ENCODE measurements at regions not wholly inside any gene's neighbourhood (a gene's known extent, or its start where the extent isn't known, plus 50 kb on each side); places are given as distances from the start of the nearest gene placed in this dataset.

DNA sequence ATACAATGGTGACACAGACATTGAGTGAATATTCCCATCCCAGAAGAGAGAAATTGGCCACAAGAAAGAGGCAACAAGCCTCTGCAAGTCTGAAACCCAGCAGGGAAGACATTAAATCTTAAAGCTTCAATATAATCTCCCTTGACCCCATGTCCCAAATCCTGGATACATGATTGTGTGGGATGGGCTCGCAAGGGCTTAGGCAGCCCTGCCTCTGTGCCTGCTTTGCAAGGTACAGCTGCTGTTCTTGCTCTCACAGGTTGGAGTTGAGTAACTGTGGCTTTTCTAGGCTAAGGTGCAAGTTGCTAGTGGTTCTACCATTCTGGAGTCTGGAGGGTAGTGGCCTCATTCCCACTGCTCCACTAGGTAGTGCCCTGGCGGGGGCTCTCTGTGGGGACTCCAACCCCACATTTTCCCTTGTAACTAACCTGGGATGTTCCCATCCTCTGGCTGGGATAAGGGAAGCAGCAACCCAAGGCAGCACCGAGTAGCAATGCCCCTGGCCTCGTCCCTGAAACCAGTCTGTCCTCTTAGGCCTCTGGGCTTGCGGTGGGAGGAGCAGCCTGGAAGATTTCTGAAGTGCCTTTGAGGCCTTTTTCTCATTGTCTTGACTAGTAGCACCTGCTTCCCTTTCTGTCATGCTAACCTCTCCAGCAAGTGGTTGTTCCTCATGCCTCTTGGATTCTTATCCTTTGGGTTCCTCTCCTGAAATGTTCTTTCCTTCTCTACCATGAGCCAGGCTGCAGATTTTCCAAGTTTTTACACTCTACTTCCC, 90.0 kb downstream of the FAM174B start:
- Histone ChIP-seq H3K4me1 (no peaks in the 10 kb centered on the region), H3K4me3 (no peak overlapping the region), H3K36me3 (no peaks in the 10 kb centered on the region), H3K27me3 (no peaks in the 10 kb centered on the region), H3K27ac (no peak overlapping the region), H3K9me3 (no peaks in the 10 kb centered on the region)
- no peak for DNase-seq
- WGBS (ENCODE audit: insufficient coverage, low coverage, low lambda C conversion rate, missing lambda C conversion rate), result 60% methylated on average over 1 of the region's 5 CpGs
- no peak for ATAC-seq
- intact Hi-C loops (cut with DNase I), result no loop called here
- no peak for TF ChIP-seq POLR2A (IDR thresholded peaks at IDR 0.05)
- TF ChIP-seq, protein P1, sequence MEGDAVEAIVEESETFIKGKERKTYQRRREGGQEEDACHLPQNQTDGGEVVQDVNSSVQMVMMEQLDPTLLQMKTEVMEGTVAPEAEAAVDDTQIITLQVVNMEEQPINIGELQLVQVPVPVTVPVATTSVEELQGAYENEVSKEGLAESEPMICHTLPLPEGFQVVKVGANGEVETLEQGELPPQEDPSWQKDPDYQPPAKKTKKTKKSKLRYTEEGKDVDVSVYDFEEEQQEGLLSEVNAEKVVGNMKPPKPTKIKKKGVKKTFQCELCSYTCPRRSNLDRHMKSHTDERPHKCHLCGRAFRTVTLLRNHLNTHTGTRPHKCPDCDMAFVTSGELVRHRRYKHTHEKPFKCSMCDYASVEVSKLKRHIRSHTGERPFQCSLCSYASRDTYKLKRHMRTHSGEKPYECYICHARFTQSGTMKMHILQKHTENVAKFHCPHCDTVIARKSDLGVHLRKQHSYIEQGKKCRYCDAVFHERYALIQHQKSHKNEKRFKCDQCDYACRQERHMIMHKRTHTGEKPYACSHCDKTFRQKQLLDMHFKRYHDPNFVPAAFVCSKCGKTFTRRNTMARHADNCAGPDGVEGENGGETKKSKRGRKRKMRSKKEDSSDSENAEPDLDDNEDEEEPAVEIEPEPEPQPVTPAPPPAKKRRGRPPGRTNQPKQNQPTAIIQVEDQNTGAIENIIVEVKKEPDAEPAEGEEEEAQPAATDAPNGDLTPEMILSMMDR (IDR thresholded peaks at IDR 0.05), result no peak

DNA sequence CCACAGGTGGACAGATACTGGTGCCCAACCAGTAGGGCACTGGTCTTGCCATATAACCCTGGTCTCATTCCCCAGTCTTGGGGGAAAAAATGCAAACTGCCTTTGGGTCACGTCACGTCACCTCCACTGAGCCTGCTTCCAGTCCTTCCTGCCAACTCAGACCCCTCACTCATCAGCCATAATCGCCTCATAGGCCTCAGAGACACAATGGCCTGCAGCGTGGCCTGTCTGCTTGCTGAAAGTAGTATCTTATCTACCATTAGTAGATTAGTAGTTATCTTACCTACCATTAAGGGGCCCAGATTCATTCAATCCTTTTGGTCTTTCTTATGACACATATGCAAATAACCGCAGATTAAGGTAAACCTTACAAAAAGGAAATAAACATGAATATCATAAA, 93.8 kb downstream of the FAM174B start:
- H3K4me3 ChIP-seq, result no peak overlapping the region
- no peaks in the 10 kb centered on the region for H3K4me1 ChIP-seq
- no peak overlapping the region for H3K27ac ChIP-seq
- H3K9me3 ChIP-seq, result no peaks in the 10 kb centered on the region
- no peak for TF ChIP-seq POLR2A (IDR thresholded peaks at IDR 0.05)
- TF ChIP-seq, protein P1 (IDR thresholded peaks at IDR 0.05), result no peak
- ATAC-seq (no peak), DNase-seq (no peak)
- intact Hi-C loops (cut with DNase I), result no loop called here
- H3K27me3 ChIP-seq, result no peaks in the 10 kb centered on the region
- no peaks in the 10 kb centered on the region for H3K36me3 ChIP-seq
- 89% methylated on average over 3 of the region's 5 CpGs for WGBS (ENCODE audit: insufficient coverage, low coverage, low lambda C conversion rate, missing lambda C conversion rate)

DNA sequence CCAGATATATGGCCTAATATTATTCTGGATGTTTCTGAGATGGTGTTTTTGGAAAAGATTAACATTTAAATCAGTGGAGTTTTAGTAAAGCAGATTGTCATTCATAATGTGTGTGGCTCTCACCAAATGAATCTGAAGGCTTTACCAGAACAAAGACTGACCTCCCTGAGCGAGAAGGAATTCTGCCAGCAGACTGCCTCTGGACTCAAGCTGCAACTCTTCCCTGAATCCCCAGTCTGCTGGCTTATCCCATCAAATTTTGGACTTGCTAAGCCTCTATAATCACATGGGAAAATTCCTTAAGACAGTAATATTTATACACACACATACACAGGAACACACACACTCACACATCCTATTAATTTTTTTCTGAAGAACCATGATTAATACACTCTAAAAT, 102.3 kb downstream of the FAM174B start:
- no peaks in the 10 kb centered on the region for H3K9me3 ChIP-seq
- TF ChIP-seq, protein P1 (IDR thresholded peaks at IDR 0.05), result no peak
- TF ChIP-seq POLR2A (IDR thresholded peaks at IDR 0.05), result no peak
- intact Hi-C loops (cut with DNase I), result no loop called here
- no peak overlapping the region for H3K27ac ChIP-seq
- ATAC-seq (no peak), DNase-seq (no peak)
- H3K27me3 ChIP-seq, result no peaks in the 10 kb centered on the region
- no peaks in the 10 kb centered on the region for H3K36me3 ChIP-seq
- 70% methylated on average over 1 of the region's 1 CpG for WGBS (ENCODE audit: insufficient coverage, low coverage, low lambda C conversion rate, missing lambda C conversion rate)
- no peak overlapping the region for H3K4me3 ChIP-seq
- no peaks in the 10 kb centered on the region for H3K4me1 ChIP-seq

DNA sequence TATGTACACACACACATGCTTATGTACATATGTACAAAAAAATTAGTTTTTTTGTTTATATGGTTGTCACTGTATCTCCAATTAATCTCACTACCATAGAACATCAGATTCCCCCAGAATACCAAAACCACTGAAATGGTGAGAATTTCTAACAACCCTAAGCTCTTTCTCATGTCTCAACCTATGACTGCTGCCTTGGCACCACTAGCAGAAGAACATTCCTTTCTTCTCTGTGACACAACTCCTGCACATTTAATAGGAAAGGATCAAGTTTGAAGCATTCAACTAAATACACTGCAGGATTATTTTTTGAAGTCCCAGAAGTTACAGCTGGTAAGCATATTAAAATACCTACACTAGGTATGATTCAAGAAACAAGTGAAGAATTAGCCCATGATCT, 109.6 kb downstream of the FAM174B start:
- no peak overlapping the region for H3K27ac ChIP-seq
- ATAC-seq (no peak), DNase-seq (no peak)
- no peak overlapping the region for H3K4me3 ChIP-seq
- intact Hi-C loops (cut with DNase I), result no loop called here
- H3K27me3 ChIP-seq, result no peaks in the 10 kb centered on the region
- no peaks in the 10 kb centered on the region for H3K9me3 ChIP-seq
- H3K36me3 ChIP-seq, result no peaks in the 10 kb centered on the region
- no peaks in the 10 kb centered on the region for H3K4me1 ChIP-seq
- TF ChIP-seq, protein P1 (IDR thresholded peaks at IDR 0.05), result no peak
- TF ChIP-seq POLR2A (IDR thresholded peaks at IDR 0.05), result no peak
